ENCODE measurements at regions not wholly inside any gene's neighbourhood (a gene's known extent, or its start where the extent isn't known, plus 50 kb on each side); places are given as distances from the start of the nearest gene placed in this dataset.
A peak's percentile ranks its signal among the peaks of the same experiment; 100 is the strongest.

DNA sequence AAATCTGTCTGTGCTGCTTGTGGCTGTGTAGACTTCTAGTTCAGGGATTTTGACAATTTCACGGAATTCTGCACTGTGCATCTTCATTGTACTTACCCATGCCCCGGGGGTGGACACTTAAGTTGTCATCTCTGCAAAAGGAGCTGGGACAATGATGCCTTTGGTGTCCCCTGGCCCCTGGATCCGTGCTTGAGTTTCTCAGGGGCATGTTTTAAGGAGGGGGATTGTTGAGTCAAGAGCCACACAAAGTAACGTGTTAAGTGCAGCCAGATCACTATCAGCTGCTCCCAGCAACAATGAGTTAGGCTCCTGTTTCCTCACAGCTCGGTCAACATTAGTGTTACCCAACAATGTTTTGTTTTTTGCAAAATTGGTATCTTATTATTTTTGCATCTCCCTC, 305.0 kb upstream of the DIO3 start:
- no peaks in the 10 kb centered on the region for H3F3A ChIP-seq (replicated peaks; ENCODE audit: insufficient read depth)
- no peaks in the 10 kb centered on the region for H3K79me2 ChIP-seq (ENCODE audit: insufficient read depth)
- no peaks in the 10 kb centered on the region for H3K9me3 ChIP-seq
- H3K9ac ChIP-seq = no peak overlapping the region
- CTCF ChIA-PET = interaction anchor here (1.4 kb wide), 1 partner anchor 21 kb away, joined by 3 read pairs; no protein-coding TSS in a partner anchor
- WGBS (ENCODE audit: low lambda C conversion rate) = 15% methylated on average over 5 of the region's 5 CpGs
- POLR2A ChIA-PET = no interaction called here
- no peak overlapping the region for H3K27ac ChIP-seq (ENCODE audit: low read depth in 2 of 2, low read length in 1 of 2)
- H3K4me2 ChIP-seq = no peak overlapping the region
- H4K20me1 ChIP-seq (ENCODE audit: insufficient read depth) = no peaks in the 10 kb centered on the region
- no peak overlapping the region for H2AFZ ChIP-seq (ENCODE audit: low read depth)
- no peaks in the 10 kb centered on the region for H3K36me3 ChIP-seq (replicated peaks in 1 of 2; ENCODE audit: control insufficient read depth in 1 of 2, insufficient read depth in 2 of 2, low read length in 1 of 2)
- no peaks in the 10 kb centered on the region for H3K27me3 ChIP-seq (ENCODE audit: insufficient read depth)
- H3K9me2 ChIP-seq = no peaks in the 10 kb centered on the region
- peak; percentile 6 for DNase-seq
- TF ChIP-seq GABPA (IDR thresholded peaks at IDR 0.05; ENCODE audit: low read depth) = no peak
- no peak for TF ChIP-seq NRF1 (IDR thresholded peaks at IDR 0.05; ENCODE audit: low read depth, low read length)
- no peak for TF ChIP-seq RFX5 (IDR thresholded peaks at IDR 0.05; ENCODE audit: low read length)
- TF ChIP-seq, protein P1, sequence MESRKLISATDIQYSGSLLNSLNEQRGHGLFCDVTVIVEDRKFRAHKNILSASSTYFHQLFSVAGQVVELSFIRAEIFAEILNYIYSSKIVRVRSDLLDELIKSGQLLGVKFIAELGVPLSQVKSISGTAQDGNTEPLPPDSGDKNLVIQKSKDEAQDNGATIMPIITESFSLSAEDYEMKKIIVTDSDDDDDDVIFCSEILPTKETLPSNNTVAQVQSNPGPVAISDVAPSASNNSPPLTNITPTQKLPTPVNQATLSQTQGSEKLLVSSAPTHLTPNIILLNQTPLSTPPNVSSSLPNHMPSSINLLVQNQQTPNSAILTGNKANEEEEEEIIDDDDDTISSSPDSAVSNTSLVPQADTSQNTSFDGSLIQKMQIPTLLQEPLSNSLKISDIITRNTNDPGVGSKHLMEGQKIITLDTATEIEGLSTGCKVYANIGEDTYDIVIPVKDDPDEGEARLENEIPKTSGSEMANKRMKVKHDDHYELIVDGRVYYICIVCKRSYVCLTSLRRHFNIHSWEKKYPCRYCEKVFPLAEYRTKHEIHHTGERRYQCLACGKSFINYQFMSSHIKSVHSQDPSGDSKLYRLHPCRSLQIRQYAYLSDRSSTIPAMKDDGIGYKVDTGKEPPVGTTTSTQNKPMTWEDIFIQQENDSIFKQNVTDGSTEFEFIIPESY (IDR thresholded peaks at IDR 0.05; ENCODE audit: borderline replicate concordance, low read depth) = no peak
- TF ChIP-seq, protein P2, sequence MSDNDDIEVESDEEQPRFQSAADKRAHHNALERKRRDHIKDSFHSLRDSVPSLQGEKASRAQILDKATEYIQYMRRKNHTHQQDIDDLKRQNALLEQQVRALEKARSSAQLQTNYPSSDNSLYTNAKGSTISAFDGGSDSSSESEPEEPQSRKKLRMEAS (IDR thresholded peaks at IDR 0.05; ENCODE audit: low read depth) = no peak
- no peak for TF ChIP-seq JUND (IDR thresholded peaks at IDR 0.05)
- no peak for TF ChIP-seq GATA2 (CRISPR knock-in tag; IDR thresholded peaks at IDR 0.05)
- TF ChIP-seq MEF2A (IDR thresholded peaks at IDR 0.05; ENCODE audit: borderline replicate concordance, low read depth) = no peak
- no peaks in the 10 kb centered on the region for H3K4me1 ChIP-seq (ENCODE audit: control insufficient read depth in 1 of 2, insufficient read depth in 2 of 2, low read depth in 1 of 2, low read length in 1 of 2)
- no peak overlapping the region for H3K4me3 ChIP-seq (ENCODE audit: low read depth in 2 of 2, low read length in 1 of 2)

DNA sequence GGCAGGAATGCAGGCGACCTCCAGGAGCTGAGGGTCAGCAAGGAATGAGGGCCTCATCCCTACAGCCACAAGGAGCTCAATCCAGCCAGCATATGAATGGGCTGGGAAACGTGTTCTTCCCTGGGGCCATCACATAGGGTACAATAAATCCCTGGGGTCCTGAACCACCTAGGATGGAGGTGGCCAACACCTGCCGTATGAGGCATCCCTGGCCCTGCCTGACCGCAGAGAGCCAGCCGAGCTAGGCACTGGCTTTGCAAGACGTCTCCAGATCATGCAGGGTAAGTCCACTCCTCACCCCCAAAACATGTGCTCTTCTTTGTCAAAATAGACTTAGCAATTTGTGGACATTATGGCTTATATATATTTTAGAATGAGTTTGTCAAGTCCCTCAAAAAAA, 303.7 kb upstream of the DIO3 start:
- H3K27ac ChIP-seq (ENCODE audit: low read depth in 2 of 2, low read length in 1 of 2) = no peak overlapping the region
- no peaks in the 10 kb centered on the region for H4K20me1 ChIP-seq (ENCODE audit: insufficient read depth)
- H3K9ac ChIP-seq = no peak overlapping the region
- H3K4me3 ChIP-seq (ENCODE audit: low read depth in 2 of 2, low read length in 1 of 2) = no peak overlapping the region
- no peaks in the 10 kb centered on the region for H3K27me3 ChIP-seq (ENCODE audit: insufficient read depth)
- H3K9me2 ChIP-seq = no peaks in the 10 kb centered on the region
- 27% methylated on average over 4 of the region's 6 CpGs for WGBS (ENCODE audit: low lambda C conversion rate)
- no peaks in the 10 kb centered on the region for H3K36me3 ChIP-seq (replicated peaks in 1 of 2; ENCODE audit: control insufficient read depth in 1 of 2, insufficient read depth in 2 of 2, low read length in 1 of 2)
- H3F3A ChIP-seq (replicated peaks; ENCODE audit: insufficient read depth) = no peaks in the 10 kb centered on the region
- H3K4me1 ChIP-seq (ENCODE audit: control insufficient read depth in 1 of 2, insufficient read depth in 2 of 2, low read depth in 1 of 2, low read length in 1 of 2) = no peaks in the 10 kb centered on the region
- TF ChIP-seq NRF1 (IDR thresholded peaks at IDR 0.05; ENCODE audit: low read depth, low read length) (no peak), FOXJ3 (CRISPR knock-in tag; IDR thresholded peaks at IDR 0.05) (no peak), RXRA (IDR thresholded peaks at IDR 0.05; ENCODE audit: borderline replicate concordance, low read depth) (no peak), RCOR1 (IDR thresholded peaks at IDR 0.05; ENCODE audit: low read length) (no peak), CHD2 (IDR thresholded peaks at IDR 0.05; ENCODE audit: low read length, partially characterized antibody) (no peak), ELF1 (IDR thresholded peaks at IDR 0.05) (no peak), MEF2A (IDR thresholded peaks at IDR 0.05; ENCODE audit: borderline replicate concordance, low read depth) (no peak), FOXM1 (IDR thresholded peaks at IDR 0.05; ENCODE audit: low read depth) (no peak), RAD21 (IDR thresholded peaks at IDR 0.05; ENCODE audit: low read length) (no peak), SMC3 (IDR thresholded peaks at IDR 0.05; ENCODE audit: low read depth, low read length) (no peak), JUND (IDR thresholded peaks at IDR 0.05) (no peak), NFIC (IDR thresholded peaks at IDR 0.05; ENCODE audit: borderline replicate concordance) (no peak), TCF12 (IDR thresholded peaks at IDR 0.05) (no peak), MXI1 (IDR thresholded peaks at IDR 0.05; ENCODE audit: low read depth, low read length) (no peak)
- TF ChIP-seq, protein P3, sequence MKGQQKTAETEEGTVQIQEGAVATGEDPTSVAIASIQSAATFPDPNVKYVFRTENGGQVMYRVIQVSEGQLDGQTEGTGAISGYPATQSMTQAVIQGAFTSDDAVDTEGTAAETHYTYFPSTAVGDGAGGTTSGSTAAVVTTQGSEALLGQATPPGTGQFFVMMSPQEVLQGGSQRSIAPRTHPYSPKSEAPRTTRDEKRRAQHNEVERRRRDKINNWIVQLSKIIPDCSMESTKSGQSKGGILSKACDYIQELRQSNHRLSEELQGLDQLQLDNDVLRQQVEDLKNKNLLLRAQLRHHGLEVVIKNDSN (IDR thresholded peaks at IDR 0.05; ENCODE audit: borderline replicate concordance, low read depth) = no peak
- TF ChIP-seq, protein P2 (IDR thresholded peaks at IDR 0.05; ENCODE audit: low read depth) = no peak
- TF ChIP-seq, protein P4, sequence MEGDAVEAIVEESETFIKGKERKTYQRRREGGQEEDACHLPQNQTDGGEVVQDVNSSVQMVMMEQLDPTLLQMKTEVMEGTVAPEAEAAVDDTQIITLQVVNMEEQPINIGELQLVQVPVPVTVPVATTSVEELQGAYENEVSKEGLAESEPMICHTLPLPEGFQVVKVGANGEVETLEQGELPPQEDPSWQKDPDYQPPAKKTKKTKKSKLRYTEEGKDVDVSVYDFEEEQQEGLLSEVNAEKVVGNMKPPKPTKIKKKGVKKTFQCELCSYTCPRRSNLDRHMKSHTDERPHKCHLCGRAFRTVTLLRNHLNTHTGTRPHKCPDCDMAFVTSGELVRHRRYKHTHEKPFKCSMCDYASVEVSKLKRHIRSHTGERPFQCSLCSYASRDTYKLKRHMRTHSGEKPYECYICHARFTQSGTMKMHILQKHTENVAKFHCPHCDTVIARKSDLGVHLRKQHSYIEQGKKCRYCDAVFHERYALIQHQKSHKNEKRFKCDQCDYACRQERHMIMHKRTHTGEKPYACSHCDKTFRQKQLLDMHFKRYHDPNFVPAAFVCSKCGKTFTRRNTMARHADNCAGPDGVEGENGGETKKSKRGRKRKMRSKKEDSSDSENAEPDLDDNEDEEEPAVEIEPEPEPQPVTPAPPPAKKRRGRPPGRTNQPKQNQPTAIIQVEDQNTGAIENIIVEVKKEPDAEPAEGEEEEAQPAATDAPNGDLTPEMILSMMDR (IDR thresholded peaks at IDR 0.05) = no peak
- TF ChIP-seq, protein P5, sequence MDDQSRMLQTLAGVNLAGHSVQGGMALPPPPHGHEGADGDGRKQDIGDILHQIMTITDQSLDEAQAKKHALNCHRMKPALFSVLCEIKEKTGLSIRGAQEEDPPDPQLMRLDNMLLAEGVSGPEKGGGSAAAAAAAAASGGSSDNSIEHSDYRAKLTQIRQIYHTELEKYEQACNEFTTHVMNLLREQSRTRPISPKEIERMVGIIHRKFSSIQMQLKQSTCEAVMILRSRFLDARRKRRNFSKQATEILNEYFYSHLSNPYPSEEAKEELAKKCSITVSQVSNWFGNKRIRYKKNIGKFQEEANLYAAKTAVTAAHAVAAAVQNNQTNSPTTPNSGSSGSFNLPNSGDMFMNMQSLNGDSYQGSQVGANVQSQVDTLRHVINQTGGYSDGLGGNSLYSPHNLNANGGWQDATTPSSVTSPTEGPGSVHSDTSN (IDR thresholded peaks at IDR 0.05) = no peak
- no peak overlapping the region for H2AFZ ChIP-seq (ENCODE audit: low read depth)
- ChIA-PET CTCF (interaction anchor here (1.1 kb wide), 1 partner anchor 22 kb away, joined by 4 read pairs; no protein-coding TSS in a partner anchor), POLR2A (no interaction called here)
- no peaks in the 10 kb centered on the region for H3K9me3 ChIP-seq
- no peak overlapping the region for H3K4me2 ChIP-seq
- peak; percentile 3 for DNase-seq
- H3K79me2 ChIP-seq (ENCODE audit: insufficient read depth) = no peaks in the 10 kb centered on the region

Measured in SK-N-SH (cell line).